ENCODE measurements at regions not wholly inside any gene's neighbourhood (a gene's known extent, or its start where the extent isn't known, plus 50 kb on each side); places are given as distances from the start of the nearest gene placed in this dataset.

- TF ChIP-seq CTCF (conservative IDR thresholded peaks at IDR 0.05 in 1 of 2, IDR thresholded peaks at IDR 0.05 in 1 of 2; ENCODE audit: low read depth in 1 of 2, low read length in 2 of 2): no peak
- TF ChIP-seq EZH2 (IDR thresholded peaks at IDR 0.05; ENCODE audit: low read length, missing control alignments): no peak
These were observed 407.0 kb downstream of the NPHP4 start for GRCh38 chr1:5585256-5585655.

All from fibroblast of lung (primary cell).